ENCODE measurements at regions not wholly inside any gene's neighbourhood (a gene's known extent, or its start where the extent isn't known, plus 50 kb on each side); places are given as distances from the start of the nearest gene placed in this dataset.

- DNase-seq (ENCODE audit: low read depth in 2 of 2) = no peak
Observed at GRCh38 chr15:79230766-79231165, 51.8 kb upstream of the ANKRD34C start.

- DNase-seq (ENCODE audit: low read depth in 2 of 2) = no peak
Observed at GRCh38 chr15:79222808-79223207, 59.7 kb upstream of the ANKRD34C start.

GRCh38 chr15:79221696-79222095 is 60.8 kb upstream of the ANKRD34C start:
- DNase-seq (ENCODE audit: low read depth in 2 of 2) = no peak

GRCh38 chr15:79219393-79220056 is 63.0 kb upstream of the ANKRD34C start:
- no peak for DNase-seq (ENCODE audit: low read depth in 2 of 2)

- DNase-seq (ENCODE audit: low read depth in 2 of 2) = no peak
Observed at GRCh38 chr15:79218588-79219200, 63.8 kb upstream of the ANKRD34C start.

GRCh38 chr15:79213650-79214049 is 68.9 kb upstream of the ANKRD34C start:
- no peak for DNase-seq (ENCODE audit: low read depth in 2 of 2)

GRCh38 chr15:79212589-79213157 is 69.8 kb upstream of the ANKRD34C start:
- no peak for DNase-seq (ENCODE audit: low read depth in 2 of 2)

- DNase-seq (ENCODE audit: low read depth in 2 of 2) = no peak
Observed at GRCh38 chr15:79211481-79211880, 71.0 kb upstream of the ANKRD34C start.

GRCh38 chr15:79209690-79210089 is 72.8 kb upstream of the ANKRD34C start:
- DNase-seq (ENCODE audit: low read depth in 2 of 2) = no peak

GRCh38 chr15:79209116-79209515 is 73.4 kb upstream of the ANKRD34C start:
- DNase-seq (ENCODE audit: low read depth in 2 of 2) = no peak

- DNase-seq (ENCODE audit: low read depth in 2 of 2) = no peak
Observed at GRCh38 chr15:79208179-79208578, 74.3 kb upstream of the ANKRD34C start.

- no peak for DNase-seq (ENCODE audit: low read depth in 2 of 2)
Observed at GRCh38 chr15:79206940-79207339, 75.6 kb upstream of the ANKRD34C start.

- DNase-seq (ENCODE audit: low read depth in 2 of 2) = no peak
Observed at GRCh38 chr15:79204886-79205675, 77.4 kb upstream of the ANKRD34C start.

GRCh38 chr15:79198461-79198860 is 84.1 kb upstream of the ANKRD34C start:
- DNase-seq (ENCODE audit: low read depth in 2 of 2) = no peak

GRCh38 chr15:79197285-79197684 is 85.2 kb upstream of the ANKRD34C start:
- no peak for DNase-seq (ENCODE audit: low read depth in 2 of 2)

GRCh38 chr15:79195802-79196201 is 86.7 kb upstream of the ANKRD34C start:
- no peak for DNase-seq (ENCODE audit: low read depth in 2 of 2)

GRCh38 chr15:79195239-79195638 is 87.3 kb upstream of the ANKRD34C start:
- no peak for DNase-seq (ENCODE audit: low read depth in 2 of 2)

- no peak for DNase-seq (ENCODE audit: low read depth in 2 of 2)
Observed at GRCh38 chr15:79194386-79194785, 88.1 kb upstream of the ANKRD34C start.

GRCh38 chr15:79193549-79193948 is 89.0 kb upstream of the ANKRD34C start:
- DNase-seq (ENCODE audit: low read depth in 2 of 2) = no peak

GRCh38 chr15:79193103-79193502 is 89.4 kb upstream of the ANKRD34C start:
- no peak for DNase-seq (ENCODE audit: low read depth in 2 of 2)

- no peak for DNase-seq (ENCODE audit: low read depth in 2 of 2)
Observed at GRCh38 chr15:79192462-79193036, 90.0 kb upstream of the ANKRD34C start.

GRCh38 chr15:79190093-79190492 is 92.4 kb upstream of the ANKRD34C start:
- DNase-seq (ENCODE audit: low read depth in 2 of 2) = no peak

Data from stimulated activated CD8-positive, alpha-beta memory T cell treated with anti-CD3 and anti-CD28 coated beads, Interleukin-15, amount 100 ng/mL, for 4 hours (primary cell).